GM03348 (cell line): ENCODE measurements at regions not wholly inside any gene's neighbourhood (a gene's known extent, or its start where the extent isn't known, plus 50 kb on each side); places are given as distances from the start of the nearest gene placed in this dataset.
"Not testable (repeated sequence)": the region's sequence is repeated elsewhere in the genome, so short reads cannot be mapped to it uniquely, and the experiment has no call there.

Experiments used
- DNase-seq: peaks from one replicate; pipeline ENCODE4 v3.0.0; 2012; ENCODE audit warnings: low spot score

GRCh38 chr10:94125856-94126255 is 132.1 kb downstream of the PLCE1 start:
- DNase-seq: peak; percentile 63

GRCh38 chr10:94129393-94130130 is 135.8 kb downstream of the PLCE1 start:
- DNase-seq: peak; percentile 76

GRCh38 chr10:94131885-94132284 is 138.2 kb downstream of the PLCE1 start:
- DNase-seq: peak; percentile 20

GRCh38 chr10:94133239-94133638 is 139.5 kb downstream of the PLCE1 start:
- DNase-seq: peak; percentile 30

- DNase-seq: peak; percentile 44
Observed at GRCh38 chr10:94137747-94138146, 144.0 kb downstream of the PLCE1 start.

- DNase-seq: peak; percentile 57
Observed at GRCh38 chr10:94138391-94138790, 144.7 kb downstream of the PLCE1 start.

GRCh38 chr10:94143261-94143660 is 149.5 kb downstream of the PLCE1 start:
- DNase-seq: no peak

- DNase-seq: no peak
Observed at GRCh38 chr10:94146313-94146712, 152.6 kb downstream of the PLCE1 start.

- no peak for DNase-seq
Observed at GRCh38 chr10:94146746-94147145, 153.0 kb downstream of the PLCE1 start.

- no peak for DNase-seq
Observed at GRCh38 chr10:94149702-94150101, 156.0 kb downstream of the PLCE1 start.

- no peak for DNase-seq
Observed at GRCh38 chr10:94150541-94151184, 156.9 kb downstream of the PLCE1 start.

- no peak for DNase-seq
Observed at GRCh38 chr10:94155722-94156271, 162.1 kb downstream of the PLCE1 start.

GRCh38 chr10:94156453-94156852 is 162.7 kb downstream of the PLCE1 start:
- DNase-seq: no peak

- DNase-seq: not testable (repeated sequence)
Observed at GRCh38 chr10:94165158-94165611, 171.5 kb downstream of the PLCE1 start.

- no peak for DNase-seq
Observed at GRCh38 chr10:94172332-94172731, 178.6 kb downstream of the PLCE1 start.

- DNase-seq: no peak
Observed at GRCh38 chr10:94173594-94173993, 179.9 kb downstream of the PLCE1 start.

- no peak for DNase-seq
Observed at GRCh38 chr10:94174838-94175237, 181.1 kb downstream of the PLCE1 start.

GRCh38 chr10:94178475-94179253 is 184.1 kb downstream of the NOC3L start:
- DNase-seq: no peak

GRCh38 chr10:94180576-94180975 is 182.2 kb downstream of the NOC3L start:
- no peak for DNase-seq

- DNase-seq: peak; percentile 68
Observed at GRCh38 chr10:94183666-94184264, 179.0 kb downstream of the NOC3L start.

- no peak for DNase-seq
Observed at GRCh38 chr10:94186722-94187121, 176.0 kb downstream of the NOC3L start.

- no peak for DNase-seq
Observed at GRCh38 chr10:94192333-94192732, 170.4 kb downstream of the NOC3L start.
